HPDE6-E6E7 (cell line): ENCODE measurements at regions not wholly inside any gene's neighbourhood (a gene's known extent, or its start where the extent isn't known, plus 50 kb on each side); places are given as distances from the start of the nearest gene placed in this dataset.

Source experiments
- DNase-seq: peaks from one replicate; pipeline ENCODE4 v3.0.0; 2011; ENCODE audit warnings: missing footprints; ENCODE audit errors: extremely low spot score

DNA sequence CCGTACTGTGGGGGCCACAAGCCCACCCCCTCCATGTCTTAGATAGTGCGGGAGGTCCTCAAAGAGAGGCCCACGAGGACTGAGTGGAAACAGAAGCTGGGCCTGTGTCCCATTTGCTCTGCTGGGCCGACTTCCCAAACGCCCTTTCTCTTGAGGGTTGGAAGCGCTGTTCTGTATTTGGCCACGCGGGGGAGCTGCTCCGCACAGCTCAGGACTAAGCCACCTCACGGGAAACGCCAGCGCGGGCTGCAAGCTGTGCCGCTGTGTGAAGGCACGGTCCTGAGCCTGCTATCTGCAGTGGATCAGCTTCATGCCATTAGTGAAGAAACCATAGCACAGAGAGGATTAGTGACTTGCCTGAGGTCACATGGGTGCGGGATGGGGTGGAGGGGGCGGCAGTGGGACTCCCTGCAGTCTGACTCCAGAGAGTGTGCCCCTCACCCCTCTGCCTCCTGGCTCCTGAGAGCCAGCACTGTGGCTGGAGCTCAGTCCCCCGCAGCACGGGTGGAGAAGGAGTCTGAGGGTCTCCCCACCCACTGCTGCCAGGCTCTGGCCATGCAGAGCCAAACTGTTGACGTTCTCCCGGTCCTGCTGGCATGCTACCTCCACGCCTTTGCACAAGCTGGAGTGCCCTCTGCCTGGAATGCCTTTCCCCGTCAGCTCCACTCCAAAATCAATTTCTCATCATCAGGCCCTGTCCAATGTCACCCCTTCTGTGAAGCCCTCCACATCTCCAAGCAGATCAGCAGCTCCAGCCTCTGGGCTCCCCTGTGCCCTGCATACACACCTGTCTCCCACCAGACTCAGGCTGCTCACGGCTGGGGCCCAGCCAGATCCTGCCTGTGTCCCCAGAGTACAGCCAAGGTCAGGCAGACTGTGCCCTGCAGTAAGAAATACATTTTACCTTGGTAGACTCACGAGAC, 51.5 kb upstream of the LRRC32 start:
- DNase-seq = peak; percentile 72

DNA sequence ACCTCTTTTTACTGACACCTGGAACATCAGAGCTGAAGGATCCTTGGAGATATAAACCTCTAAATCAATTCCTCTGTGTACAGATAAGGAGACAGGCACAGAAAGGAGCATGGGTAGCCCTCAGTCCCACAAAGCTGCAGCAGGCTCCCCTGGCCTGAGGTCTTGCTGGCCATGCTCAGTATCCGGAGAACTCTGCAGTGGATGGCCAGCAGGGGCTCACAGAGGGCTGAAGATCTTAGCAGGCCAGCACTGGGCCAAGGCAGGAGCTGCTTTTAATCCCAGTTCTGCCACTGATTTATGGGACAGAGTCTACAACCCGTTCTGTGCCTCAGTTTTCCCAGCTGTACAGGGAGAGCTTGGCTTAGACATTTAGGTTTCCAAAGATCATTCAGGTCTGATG, 52.6 kb upstream of the LRRC32 start:
- no peak for DNase-seq

DNA sequence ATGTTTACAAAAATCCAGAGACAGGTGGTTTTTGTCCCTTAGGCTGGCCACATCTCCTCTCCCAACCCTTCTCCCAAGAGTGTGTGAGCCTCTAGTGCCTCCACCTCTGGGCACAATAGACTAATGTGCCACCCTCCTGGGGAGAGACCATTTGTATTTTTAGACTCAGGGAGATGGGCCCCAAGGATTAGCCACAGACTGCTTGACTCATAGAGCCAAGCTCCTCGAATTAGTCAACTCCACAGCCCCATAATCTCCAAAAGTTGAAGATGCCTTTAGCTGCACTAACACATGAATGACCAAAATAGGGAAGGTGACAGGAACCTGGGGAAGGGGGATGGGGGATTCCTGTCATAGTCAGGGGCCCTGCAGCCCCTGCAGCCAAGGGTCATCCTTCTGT, 53.0 kb upstream of the LRRC32 start:
- no peak for DNase-seq

DNA sequence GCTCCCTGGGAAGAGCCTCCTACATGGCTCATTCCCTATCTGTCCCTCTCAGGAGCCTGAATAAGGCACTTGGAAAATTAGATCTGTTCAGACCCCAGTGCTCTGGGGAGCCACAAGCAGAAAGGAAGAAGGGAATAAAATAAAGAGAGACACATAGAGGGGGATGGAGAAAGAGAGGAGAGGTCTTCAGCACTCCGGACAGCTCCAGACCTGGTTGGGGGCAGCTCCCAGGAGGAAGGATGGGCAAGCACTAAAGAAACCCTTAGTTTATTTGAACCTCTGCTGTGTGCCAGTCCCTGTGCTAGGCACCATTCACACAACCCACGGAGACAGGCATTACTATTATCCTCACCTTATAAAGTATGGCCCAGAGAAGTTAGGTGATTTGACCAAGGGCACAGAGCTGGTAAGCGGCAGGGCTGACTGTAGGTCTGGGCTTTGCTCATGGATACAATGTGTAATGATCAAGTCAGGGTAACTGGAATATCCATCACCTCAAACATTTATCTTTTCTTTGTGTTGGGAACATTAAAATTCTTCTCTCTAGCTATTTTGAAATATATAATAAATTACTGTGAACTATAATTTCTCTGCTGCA, 53.7 kb upstream of the LRRC32 start:
- DNase-seq = no peak

DNA sequence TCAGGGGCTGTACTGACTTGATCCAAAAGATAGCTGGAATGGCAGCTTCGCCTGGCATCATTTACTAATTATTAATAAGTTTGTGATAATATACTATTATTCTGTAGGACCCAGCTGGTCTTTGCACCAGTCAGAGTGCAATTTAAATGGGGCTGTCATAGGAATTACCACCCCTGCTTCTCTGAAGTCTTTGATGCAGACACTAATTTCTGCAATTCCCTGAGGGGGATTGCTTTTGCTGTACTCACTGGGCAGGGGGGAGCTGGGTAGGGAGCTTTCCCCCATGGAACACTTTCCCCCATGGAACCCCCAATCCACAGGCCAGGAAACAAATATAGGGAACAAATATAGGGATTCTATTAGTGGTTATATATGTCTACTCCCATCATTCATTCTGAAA, 54.9 kb upstream of the TSKU start:
- no peak for DNase-seq

DNA sequence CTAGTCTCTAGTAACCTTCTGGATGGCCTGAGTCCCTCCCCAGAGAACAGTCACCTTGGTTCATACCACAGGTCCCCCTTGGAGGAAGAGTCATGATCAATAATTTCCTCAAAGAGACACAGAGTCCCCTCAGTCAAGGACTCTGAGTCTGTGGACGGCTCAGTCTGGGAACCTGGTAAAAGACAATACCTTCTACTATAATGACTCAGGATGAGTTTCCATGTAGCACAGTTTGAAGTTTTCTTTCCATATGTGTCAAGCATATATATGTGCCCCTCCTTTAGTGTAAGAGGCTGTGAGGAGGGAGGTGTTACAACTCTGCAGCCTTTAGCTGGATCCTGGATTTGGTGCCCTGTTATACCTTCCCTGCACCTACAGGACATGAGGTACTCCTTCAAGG, 54.4 kb upstream of the TSKU start:
- no peak for DNase-seq

DNA sequence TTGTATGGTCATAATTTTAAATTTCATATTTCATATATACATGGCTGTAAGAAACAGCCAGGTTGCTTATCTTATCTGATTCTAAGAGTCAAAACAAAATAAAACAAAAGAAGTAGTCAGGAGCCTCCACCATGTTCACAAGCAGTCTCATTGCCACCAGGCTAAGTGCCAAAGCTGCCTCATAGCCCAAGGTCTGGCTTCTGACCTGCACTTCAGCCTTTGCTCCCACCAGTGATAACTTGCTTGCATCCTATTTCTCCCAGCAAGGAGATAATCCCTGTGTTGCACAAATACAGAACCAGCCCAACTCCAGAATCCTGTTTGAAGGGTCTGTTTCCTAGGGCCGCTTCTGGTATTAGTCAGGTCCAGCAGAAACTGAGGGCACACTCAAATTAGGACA, 53.9 kb upstream of the TSKU start:
- no peak for DNase-seq

DNA sequence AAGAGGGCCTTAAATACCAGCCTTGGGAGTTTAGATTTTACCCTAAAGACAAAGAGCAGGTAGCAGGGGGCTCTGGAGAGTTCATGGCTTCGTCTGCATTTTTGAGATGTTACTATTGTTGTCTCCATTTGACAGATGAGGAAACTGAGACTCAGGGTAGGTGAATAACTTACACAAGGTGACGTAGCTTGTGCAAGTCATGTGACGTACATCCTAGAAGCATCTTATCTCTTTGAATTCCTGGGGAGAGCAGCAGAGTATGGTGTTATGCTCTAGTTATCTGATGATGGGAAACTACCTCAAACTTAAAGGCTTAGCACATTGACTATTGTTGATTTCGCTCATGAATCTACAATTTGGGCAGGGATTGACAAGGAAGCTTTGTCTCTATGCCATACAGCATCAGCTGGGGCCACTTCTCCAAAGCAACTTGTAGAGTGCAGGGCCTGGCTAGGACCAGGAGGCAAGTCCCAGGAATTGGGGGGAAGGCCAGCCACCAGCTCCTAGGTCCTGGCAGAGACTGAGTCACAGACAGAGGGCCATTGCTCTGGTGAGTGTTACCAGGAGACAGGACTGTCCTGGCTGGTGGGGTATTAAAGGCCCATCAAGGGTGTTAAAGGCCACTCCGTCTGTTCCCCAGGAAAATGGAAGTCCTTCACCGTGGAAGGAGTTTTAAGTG, 52.1 kb upstream of the TSKU start:
- DNase-seq = no peak

DNA sequence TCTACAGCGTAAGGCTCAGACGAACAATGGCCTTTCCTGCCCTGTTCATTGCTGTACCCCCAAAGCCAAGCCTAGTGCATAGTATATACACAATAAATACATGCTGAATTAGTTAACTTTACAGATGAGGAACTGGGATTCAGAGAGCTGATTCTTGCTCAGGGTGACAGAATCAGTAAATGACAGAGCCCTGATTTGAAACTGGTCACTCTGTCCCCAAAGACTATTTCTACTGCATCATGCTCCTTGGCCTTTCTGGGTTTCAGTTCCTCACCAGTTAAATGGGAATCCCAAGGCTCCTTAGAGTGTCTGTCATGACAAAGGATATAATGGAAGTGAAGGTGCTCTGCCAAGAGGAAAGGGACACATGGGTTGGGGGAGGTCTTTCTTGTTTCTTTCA, 50.5 kb upstream of the TSKU start:
- no peak for DNase-seq
